Lower leg skin (tissue), 3 donors: ENCODE measurements at regions not wholly inside any gene's neighbourhood (a gene's known extent, or its start where the extent isn't known, plus 50 kb on each side); places are given as distances from the start of the nearest gene placed in this dataset.

Experiments
- POLR2A ChIP-seq, 2 donors: fragments of 450-650 bp; IDR thresholded peaks; one replicate each; pipeline ENCODE4 v1.6.1; 2016 to 2017; ENCODE audit warnings: antibody characterized with exemption in 2 of 2, mild to moderate bottlenecking in 1 of 2, moderate library complexity in 1 of 2
- TF ChIP-seq, protein P1 (sequence below), 3 donors: fragments of 450-650 bp; IDR thresholded peaks; one replicate each; pipeline ENCODE4 v1.5.1; 2016; ENCODE audit warnings: antibody characterized with exemption in 3 of 3, mild to moderate bottlenecking in 3 of 3, moderate library complexity in 2 of 3

DNA sequence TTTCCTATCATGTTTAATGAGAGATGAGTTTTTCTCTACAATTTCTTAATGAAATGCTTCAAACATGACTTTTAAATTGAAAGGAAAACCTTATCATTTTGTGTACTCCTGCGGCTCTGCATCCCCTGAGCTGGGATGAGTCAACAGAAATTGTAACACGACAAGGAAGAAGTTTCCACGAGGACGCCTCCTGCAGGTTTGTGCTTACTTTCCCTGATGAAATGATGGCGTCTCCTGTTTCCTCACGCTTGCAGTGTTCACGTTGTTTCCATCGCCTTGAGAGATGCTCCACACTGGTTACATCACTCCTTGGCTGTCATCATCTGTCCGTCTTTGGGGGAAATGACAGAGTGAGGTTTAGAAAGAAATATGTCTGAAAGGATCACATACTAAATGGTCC lies 233.7 kb upstream of the ZFP64 start:
- TF ChIP-seq, protein P1, sequence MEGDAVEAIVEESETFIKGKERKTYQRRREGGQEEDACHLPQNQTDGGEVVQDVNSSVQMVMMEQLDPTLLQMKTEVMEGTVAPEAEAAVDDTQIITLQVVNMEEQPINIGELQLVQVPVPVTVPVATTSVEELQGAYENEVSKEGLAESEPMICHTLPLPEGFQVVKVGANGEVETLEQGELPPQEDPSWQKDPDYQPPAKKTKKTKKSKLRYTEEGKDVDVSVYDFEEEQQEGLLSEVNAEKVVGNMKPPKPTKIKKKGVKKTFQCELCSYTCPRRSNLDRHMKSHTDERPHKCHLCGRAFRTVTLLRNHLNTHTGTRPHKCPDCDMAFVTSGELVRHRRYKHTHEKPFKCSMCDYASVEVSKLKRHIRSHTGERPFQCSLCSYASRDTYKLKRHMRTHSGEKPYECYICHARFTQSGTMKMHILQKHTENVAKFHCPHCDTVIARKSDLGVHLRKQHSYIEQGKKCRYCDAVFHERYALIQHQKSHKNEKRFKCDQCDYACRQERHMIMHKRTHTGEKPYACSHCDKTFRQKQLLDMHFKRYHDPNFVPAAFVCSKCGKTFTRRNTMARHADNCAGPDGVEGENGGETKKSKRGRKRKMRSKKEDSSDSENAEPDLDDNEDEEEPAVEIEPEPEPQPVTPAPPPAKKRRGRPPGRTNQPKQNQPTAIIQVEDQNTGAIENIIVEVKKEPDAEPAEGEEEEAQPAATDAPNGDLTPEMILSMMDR (IDR thresholded peaks at IDR 0.05): no peak
- no peak for TF ChIP-seq POLR2A (IDR thresholded peaks at IDR 0.05)
